HG03159 (cell line): ENCODE measurements at regions not wholly inside any gene's neighbourhood (a gene's known extent, or its start where the extent isn't known, plus 50 kb on each side); places are given as distances from the start of the nearest gene placed in this dataset.
A peak's percentile ranks its signal among the peaks of the same experiment; 100 is the strongest.

Experiments used
- ATAC-seq: cut with Tn5 transposase; IDR thresholded peaks from one replicate; pipeline ENCODE4 v1.9.1; 2021; ENCODE audit warnings: mild to moderate bottlenecking, moderate library complexity; ENCODE audit not compliant: unreplicated experiment

GRCh38 chr6:16871047-16871446, 109.8 kb upstream of the ATXN1 start:
- no peak for ATAC-seq

DNA sequence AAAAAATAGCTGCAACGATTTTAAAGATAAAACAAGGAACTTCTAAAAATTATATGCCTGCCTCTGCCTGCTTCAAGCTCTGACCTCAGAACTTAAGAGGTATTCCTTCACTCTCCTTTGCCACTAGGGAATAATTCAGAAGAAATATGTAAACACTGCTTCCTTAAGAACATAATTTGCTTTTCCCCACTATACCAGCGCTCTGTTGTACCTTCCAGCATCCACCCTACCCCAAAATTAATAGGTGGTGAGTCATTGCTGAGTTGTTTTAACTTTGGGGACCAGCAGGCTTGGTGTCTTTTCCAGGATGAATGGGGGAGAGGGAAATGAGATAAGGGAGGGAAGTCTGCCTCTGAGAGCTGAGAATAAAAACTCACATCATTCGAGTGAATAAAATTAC, 107.7 kb upstream of the ATXN1 start:
- ATAC-seq: no peak

DNA sequence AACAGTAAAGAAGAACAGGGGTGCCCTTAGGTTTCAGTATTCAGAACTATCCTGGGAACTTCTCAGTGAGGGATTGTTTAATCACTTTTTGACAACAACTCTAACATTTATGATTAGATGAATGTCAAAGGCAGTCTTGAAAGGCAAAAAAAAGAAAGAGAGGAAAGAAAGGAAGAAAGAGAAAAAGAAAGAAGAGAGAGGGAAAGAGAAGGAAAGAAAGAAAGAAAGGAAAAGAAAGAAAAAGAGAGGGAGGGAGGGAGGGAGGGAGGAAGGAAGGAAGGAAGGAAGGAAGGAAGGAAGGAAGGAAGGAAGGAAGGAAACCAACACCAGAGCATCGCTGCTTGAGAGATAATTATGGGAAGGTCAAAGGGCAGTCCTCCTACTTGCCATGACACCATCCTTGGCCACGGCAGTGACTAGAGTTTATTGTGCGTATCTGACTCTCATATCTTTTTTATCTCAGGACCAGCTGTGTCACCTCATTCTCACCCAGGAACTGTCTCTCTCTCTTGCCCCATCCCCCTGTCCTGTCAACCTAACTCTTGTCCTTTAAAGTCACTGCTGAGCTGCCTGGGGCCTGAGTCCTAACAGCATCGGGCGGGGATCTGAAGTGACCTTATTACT, 96.8 kb upstream of the ATXN1 start:
- no peak for ATAC-seq

DNA sequence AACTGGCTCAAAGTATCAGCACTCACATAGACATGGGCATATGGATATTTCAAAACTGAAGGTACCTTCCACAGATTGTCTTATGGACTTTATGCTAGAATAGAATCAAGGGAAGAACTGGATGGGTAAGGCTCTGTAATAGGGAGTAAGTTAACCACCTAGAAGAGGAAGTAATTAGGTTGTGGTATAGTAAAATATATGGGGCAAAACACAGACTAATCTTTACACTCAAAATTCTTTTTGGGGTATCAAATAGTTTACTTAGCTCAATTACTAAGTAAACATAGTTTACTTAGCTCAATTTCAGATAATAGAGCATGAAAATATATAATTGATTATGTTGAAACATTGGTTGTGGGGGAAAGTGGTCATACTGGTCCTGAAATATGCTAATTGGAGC, 94.2 kb upstream of the ATXN1 start:
- ATAC-seq: peak; percentile 50

GRCh38 chr6:16854986-16855385, 93.7 kb upstream of the ATXN1 start:
- peak; percentile 88 for ATAC-seq

GRCh38 chr6:16852671-16853070, 91.4 kb upstream of the ATXN1 start:
- no peak for ATAC-seq

DNA sequence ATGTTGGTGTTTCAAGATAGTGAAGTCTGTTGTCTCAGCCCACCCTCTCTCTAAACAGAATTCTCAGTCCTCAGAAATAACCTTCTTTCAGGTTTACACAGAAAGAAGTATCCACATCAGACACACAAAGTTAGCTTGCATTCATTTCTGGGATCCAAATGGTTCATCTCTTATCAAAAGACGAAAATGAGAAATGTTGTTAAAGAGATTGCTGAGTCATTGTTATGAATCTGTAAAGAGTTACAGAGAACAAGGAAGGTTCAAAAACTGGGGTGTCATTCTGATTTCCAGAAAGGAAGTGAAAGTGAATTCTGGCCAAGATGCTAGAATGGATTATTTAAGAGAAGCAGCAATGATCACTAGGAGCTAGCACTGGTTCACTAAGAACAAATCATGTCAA, 90.5 kb upstream of the ATXN1 start:
- no peak for ATAC-seq

GRCh38 chr6:16851044-16851540, 89.8 kb upstream of the ATXN1 start:
- no peak for ATAC-seq

- ATAC-seq: no peak
Observed at GRCh38 chr6:16850681-16851026, 89.4 kb upstream of the ATXN1 start.

DNA sequence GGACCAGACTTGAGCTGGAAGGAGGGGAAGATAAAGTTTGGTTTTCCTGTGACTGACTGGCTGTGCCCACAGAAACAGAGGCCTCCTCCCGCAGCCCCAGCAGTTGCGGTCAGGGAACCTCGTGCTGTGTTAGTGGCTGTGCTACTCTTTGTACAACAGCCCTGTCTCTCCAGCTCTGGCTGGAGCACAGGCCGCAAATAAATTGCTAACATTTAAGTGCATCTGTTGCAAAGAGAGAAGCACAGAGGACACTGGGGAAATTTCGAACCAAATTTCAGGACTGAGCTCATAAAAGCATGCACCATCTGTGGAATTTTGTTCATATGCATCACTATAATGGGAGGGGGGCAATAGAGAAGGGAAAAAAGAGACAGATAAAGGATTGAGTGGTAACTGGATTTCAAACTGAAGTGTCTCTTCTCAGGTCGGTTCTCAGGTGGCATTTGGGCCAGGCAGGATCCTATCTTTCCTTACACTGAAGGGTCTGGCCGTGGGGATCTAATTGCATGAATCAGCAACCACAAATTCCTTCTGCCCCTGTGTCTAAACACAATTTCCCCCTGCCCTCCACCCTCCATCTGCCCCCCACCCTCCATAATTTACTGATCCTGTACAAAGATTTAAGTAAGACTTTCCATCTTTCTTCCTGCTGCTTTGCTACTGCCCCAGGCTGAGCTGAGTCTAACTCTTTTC, 88.9 kb upstream of the ATXN1 start:
- no peak for ATAC-seq

- ATAC-seq: no peak
Observed at GRCh38 chr6:16849280-16849987, 88.2 kb upstream of the ATXN1 start.

DNA sequence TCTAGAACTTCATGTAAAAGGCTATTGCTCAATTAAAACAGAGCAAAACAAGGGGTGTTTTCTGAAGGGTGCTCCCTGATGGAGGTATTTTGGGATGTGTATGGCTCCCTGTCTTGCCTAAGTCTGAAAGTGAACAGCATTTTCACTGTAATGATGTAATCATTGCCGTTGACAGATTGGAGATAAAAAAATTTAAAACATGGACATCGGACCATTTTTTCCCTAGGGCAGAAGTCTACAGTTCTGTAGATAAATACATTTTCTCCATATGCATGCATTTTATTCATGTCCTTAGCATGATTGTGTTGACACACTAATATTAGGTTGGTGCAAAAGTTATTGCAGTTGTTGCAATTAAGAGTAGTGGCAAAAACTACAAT, 85.1 kb upstream of the ATXN1 start:
- ATAC-seq: no peak

GRCh38 chr6:16844183-16844582, 82.9 kb upstream of the ATXN1 start:
- no peak for ATAC-seq

GRCh38 chr6:16842676-16843075, 81.4 kb upstream of the ATXN1 start:
- ATAC-seq: no peak

DNA sequence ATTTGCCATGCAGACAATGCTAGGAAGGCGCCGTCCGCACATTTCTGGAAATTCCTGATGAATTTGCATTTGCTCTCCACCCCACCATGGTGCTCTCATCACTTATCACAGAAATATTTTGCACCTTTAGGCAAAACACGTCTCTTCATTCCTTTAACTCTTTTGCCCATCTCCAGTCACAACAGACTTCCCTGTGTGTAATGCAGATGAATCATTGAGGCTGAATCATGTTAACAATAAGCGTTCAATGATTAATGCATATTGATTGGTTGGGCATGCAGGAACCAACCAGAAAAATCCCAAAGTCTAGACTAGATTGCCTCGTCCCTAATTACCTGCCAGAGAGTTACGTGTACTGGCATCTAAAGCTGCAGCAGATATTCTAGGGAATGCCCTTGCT, 80.0 kb upstream of the ATXN1 start:
- ATAC-seq: no peak

DNA sequence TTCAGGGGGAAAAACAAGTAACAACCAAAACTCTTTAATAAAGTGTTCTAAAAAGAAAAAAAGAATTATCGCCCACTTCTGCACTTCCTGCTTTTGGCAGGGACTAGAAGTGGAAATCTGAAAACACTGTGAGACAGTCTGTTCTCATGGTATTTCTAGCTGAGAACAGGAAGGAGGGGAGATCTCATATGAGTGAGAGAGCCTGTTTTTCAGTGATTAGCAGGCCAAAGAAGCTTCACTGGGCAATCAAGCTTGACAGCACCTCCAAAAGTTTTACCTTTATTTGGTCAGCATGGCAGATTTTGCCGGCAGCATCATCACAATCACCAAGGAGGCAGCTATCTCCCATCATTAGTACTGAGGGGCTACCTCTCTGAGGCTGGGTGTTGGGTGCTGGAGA, 79.5 kb upstream of the ATXN1 start:
- ATAC-seq: no peak

DNA sequence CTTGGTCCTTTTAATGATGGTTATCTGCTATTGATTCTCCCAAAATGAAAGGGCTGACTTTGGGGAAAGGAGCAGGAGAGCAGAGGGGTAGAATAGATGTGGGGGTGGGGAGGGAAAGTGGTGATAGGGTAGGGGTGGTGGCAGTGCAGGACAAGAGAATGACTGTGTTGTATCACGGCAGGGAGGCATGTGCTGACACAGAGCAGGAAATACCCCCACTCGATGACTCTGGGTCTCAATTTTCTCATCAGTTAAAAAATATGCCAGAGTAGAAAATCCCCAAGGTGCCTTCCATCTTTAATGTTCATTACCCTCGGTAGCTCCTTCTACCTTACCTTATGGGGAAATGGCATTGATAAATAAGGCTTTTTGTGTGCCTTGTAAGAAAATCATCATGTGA, 79.0 kb upstream of the ATXN1 start:
- no peak for ATAC-seq

- no peak for ATAC-seq
Observed at GRCh38 chr6:16839631-16840179, 78.4 kb upstream of the ATXN1 start.

- no peak for ATAC-seq
Observed at GRCh38 chr6:16837217-16837972, 76.1 kb upstream of the ATXN1 start.

- ATAC-seq: peak; percentile 89
Observed at GRCh38 chr6:16836144-16836981, 75.1 kb upstream of the ATXN1 start.
